ENCODE measurements at regions not wholly inside any gene's neighbourhood (a gene's known extent, or its start where the extent isn't known, plus 50 kb on each side); places are given as distances from the start of the nearest gene placed in this dataset.

GRCh38 chrX:137749246-137749645 is 183.3 kb downstream of the ZIC3 start:
- H2AFZ ChIP-seq (ENCODE audit: low read depth, low read length) = no peak overlapping the region
- no peak overlapping the region for H3K27ac ChIP-seq (ENCODE audit: extremely low read depth, low read depth, low read length)
- no TSS peak for BruUV-seq (replicated peaks)
- in situ Hi-C loops (cut with MboI) (no loop called here), intact Hi-C loops (cut with micrococcal nuclease) (no loop called here)
- H3K4me3 ChIP-seq = no peak overlapping the region
- no peak overlapping the region for H3K4me2 ChIP-seq (ENCODE audit: insufficient read depth, low read length)
- no peaks in the 10 kb centered on the region for H3K9me3 ChIP-seq (replicated peaks; ENCODE audit: control insufficient read depth, insufficient read depth, low read depth, low read length)
- H3K9me1 ChIP-seq (ENCODE audit: control insufficient read depth, insufficient read depth, low read length) = no peaks in the 10 kb centered on the region
- DNase-seq (ENCODE audit: extremely low read depth in 1 of 4, low spot score in 3 of 4) (no peak), FAIRE-seq (no peak), ATAC-seq (no peak)
- no peak overlapping the region for H3K9ac ChIP-seq (ENCODE audit: insufficient read depth in 1 of 2, low read depth in 2 of 2, low read length in 2 of 2)
- CTCF ChIA-PET (ENCODE audit: low intra/inter-chr PET ratio) = no interaction called here
- no peaks in the 10 kb centered on the region for H3K79me2 ChIP-seq (ENCODE audit: control insufficient read depth, insufficient read depth, low read length)
- POLR2A ChIA-PET = no interaction called here
- H3K27me3 ChIP-seq (ENCODE audit: control insufficient read depth in 2 of 2, insufficient read depth in 2 of 2, low read length in 2 of 2) = no peaks in the 10 kb centered on the region
- TF ChIP-seq PPARD (CRISPR knock-in tag; IDR thresholded peaks at IDR 0.05) (no peak), SIN3B (IDR thresholded peaks at IDR 0.05; ENCODE audit: low read depth) (no peak), MCM3 (IDR thresholded peaks at IDR 0.05) (no peak), EP400 (IDR thresholded peaks at IDR 0.05) (no peak)
- no peaks in the 10 kb centered on the region for H3K36me3 ChIP-seq (ENCODE audit: control insufficient read depth, insufficient read depth, low read length)
- 0% methylated on average over 2 of the region's 3 CpGs for WGBS (ENCODE audit: insufficient coverage, low coverage, missing lambda C conversion rate)
- H3K4me1 ChIP-seq (replicated peaks in 1 of 2; ENCODE audit: control insufficient read depth in 2 of 2, insufficient read depth in 2 of 2, low read length in 2 of 2) = no peaks in the 10 kb centered on the region
- no peaks in the 10 kb centered on the region for H4K20me1 ChIP-seq (replicated peaks; ENCODE audit: control insufficient read depth, insufficient read depth, low read length)

GRCh38 chrX:137771537-137771936 is 205.6 kb downstream of the ZIC3 start:
- no peaks in the 10 kb centered on the region for H3K4me1 ChIP-seq (replicated peaks in 1 of 2; ENCODE audit: control insufficient read depth in 2 of 2, insufficient read depth in 2 of 2, low read length in 2 of 2)
- no peaks in the 10 kb centered on the region for H3K27me3 ChIP-seq (ENCODE audit: control insufficient read depth in 2 of 2, insufficient read depth in 2 of 2, low read length in 2 of 2)
- no peaks in the 10 kb centered on the region for H3K79me2 ChIP-seq (ENCODE audit: control insufficient read depth, insufficient read depth, low read length)
- intact Hi-C loops (cut with micrococcal nuclease) (no loop called here), in situ Hi-C loops (cut with MboI) (no loop called here)
- no peaks in the 10 kb centered on the region for H3K9me1 ChIP-seq (ENCODE audit: control insufficient read depth, insufficient read depth, low read length)
- no peak overlapping the region for H2AFZ ChIP-seq (ENCODE audit: low read depth, low read length)
- no peak overlapping the region for H3K27ac ChIP-seq (ENCODE audit: extremely low read depth, low read depth, low read length)
- ATAC-seq (no peak), DNase-seq (ENCODE audit: extremely low read depth in 1 of 4, low spot score in 3 of 4) (no peak), FAIRE-seq (no peak)
- no peak overlapping the region for H3K4me3 ChIP-seq
- H3K9me3 ChIP-seq (replicated peaks; ENCODE audit: control insufficient read depth, insufficient read depth, low read depth, low read length) = no peaks in the 10 kb centered on the region
- ChIA-PET CTCF (ENCODE audit: low intra/inter-chr PET ratio) (no interaction called here), POLR2A (no interaction called here)
- no peaks in the 10 kb centered on the region for H4K20me1 ChIP-seq (replicated peaks; ENCODE audit: control insufficient read depth, insufficient read depth, low read length)
- 0% methylated on average over 2 of the region's 2 CpGs for WGBS (ENCODE audit: insufficient coverage, low coverage, missing lambda C conversion rate)
- no TSS peak for BruUV-seq (replicated peaks)
- H3K4me2 ChIP-seq (ENCODE audit: insufficient read depth, low read length) = no peak overlapping the region
- H3K9ac ChIP-seq (ENCODE audit: insufficient read depth in 1 of 2, low read depth in 2 of 2, low read length in 2 of 2) = no peak overlapping the region
- no peaks in the 10 kb centered on the region for H3K36me3 ChIP-seq (ENCODE audit: control insufficient read depth, insufficient read depth, low read length)
- TF ChIP-seq KAT7 (CRISPR knock-in tag; IDR thresholded peaks at IDR 0.05; ENCODE audit: borderline replicate concordance) = no peak
- TF ChIP-seq ZBTB49 (CRISPR knock-in tag; IDR thresholded peaks at IDR 0.05; ENCODE audit: borderline replicate concordance) = no peak
- no peak for TF ChIP-seq TARDBP (IDR thresholded peaks at IDR 0.05)
- no peak for TF ChIP-seq MAFK (IDR thresholded peaks at IDR 0.05; ENCODE audit: low read length)
- TF ChIP-seq NCOA1 (IDR thresholded peaks at IDR 0.05; ENCODE audit: low read depth) = no peak
- no peak for TF ChIP-seq PHF8 (IDR thresholded peaks at IDR 0.05; ENCODE audit: borderline replicate concordance, low read length)
- TF ChIP-seq SNRNP70 (optimal IDR thresholded peaks at IDR 0.05; ENCODE audit: low read depth, low read length) = no peak
- no peak for TF ChIP-seq FOXK1 (CRISPR knock-in tag; IDR thresholded peaks at IDR 0.05; ENCODE audit: borderline replicate concordance)
- TF ChIP-seq NFATC3 (IDR thresholded peaks at IDR 0.05) = no peak
- no peak for TF ChIP-seq BMI1 (IDR thresholded peaks at IDR 0.05; ENCODE audit: low read length)
- TF ChIP-seq NFIX (CRISPR knock-in tag; IDR thresholded peaks at IDR 0.05; ENCODE audit: low read depth) = no peak

Data from K562 (cell line).